ENCODE measurements at regions not wholly inside any gene's neighbourhood (a gene's known extent, or its start where the extent isn't known, plus 50 kb on each side); places are given as distances from the start of the nearest gene placed in this dataset.
"Not testable (repeated sequence)": the region's sequence is repeated elsewhere in the genome, so short reads cannot be mapped to it uniquely, and the experiment has no call there.

DNA sequence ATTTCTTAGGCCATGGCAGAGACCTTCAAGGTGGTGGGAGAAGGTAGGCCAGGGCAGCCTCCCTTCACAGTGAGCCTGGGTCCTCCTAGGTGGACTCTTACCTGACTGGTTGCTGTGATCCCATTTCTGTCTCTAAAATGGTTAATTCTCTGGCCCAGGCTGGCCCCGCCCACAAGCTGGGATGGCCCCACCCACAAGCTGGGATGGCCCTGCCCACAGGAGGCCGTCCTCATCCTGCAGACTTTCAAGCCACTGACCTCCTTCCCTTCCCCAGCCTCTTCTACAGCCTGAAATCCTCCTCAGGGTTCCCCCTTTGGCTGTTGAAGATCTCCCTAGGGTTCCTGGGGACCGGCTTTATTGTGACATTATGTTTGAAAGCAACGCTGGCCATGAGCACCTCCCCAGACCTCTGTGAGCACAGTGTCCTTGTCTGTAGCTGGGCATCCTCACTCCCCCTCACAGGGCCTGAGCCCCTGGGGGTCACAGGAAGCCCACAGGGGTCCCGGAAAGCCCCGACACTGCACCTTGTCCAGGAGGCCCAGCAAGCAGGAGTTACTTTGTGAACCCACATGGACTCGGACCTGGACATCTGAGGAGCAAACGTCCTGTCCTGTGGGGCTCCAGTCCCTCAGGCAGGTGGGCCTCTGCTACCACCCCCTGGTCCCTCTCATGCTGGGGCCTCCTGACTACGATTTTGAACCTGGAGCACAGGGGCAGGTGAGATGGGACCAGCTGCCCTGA, 621.7 kb downstream of the MATN1 start:
- TF ChIP-seq, protein P1, sequence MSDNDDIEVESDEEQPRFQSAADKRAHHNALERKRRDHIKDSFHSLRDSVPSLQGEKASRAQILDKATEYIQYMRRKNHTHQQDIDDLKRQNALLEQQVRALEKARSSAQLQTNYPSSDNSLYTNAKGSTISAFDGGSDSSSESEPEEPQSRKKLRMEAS (IDR thresholded peaks at IDR 0.05; ENCODE audit: low read depth, low read length) = no peak
- TF ChIP-seq, protein P2, sequence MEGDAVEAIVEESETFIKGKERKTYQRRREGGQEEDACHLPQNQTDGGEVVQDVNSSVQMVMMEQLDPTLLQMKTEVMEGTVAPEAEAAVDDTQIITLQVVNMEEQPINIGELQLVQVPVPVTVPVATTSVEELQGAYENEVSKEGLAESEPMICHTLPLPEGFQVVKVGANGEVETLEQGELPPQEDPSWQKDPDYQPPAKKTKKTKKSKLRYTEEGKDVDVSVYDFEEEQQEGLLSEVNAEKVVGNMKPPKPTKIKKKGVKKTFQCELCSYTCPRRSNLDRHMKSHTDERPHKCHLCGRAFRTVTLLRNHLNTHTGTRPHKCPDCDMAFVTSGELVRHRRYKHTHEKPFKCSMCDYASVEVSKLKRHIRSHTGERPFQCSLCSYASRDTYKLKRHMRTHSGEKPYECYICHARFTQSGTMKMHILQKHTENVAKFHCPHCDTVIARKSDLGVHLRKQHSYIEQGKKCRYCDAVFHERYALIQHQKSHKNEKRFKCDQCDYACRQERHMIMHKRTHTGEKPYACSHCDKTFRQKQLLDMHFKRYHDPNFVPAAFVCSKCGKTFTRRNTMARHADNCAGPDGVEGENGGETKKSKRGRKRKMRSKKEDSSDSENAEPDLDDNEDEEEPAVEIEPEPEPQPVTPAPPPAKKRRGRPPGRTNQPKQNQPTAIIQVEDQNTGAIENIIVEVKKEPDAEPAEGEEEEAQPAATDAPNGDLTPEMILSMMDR (IDR thresholded peaks at IDR 0.05; ENCODE audit: low read depth, low read length) = no peak
- no peak for TF ChIP-seq MYC (IDR thresholded peaks at IDR 0.05; ENCODE audit: low read depth, low read length)
- TF ChIP-seq POLR2A (IDR thresholded peaks at IDR 0.05; ENCODE audit: extremely low read depth, insufficient read length) = no peak
- H3K4me3 ChIP-seq (ENCODE audit: low read depth, low read length) = no peak overlapping the region

DNA sequence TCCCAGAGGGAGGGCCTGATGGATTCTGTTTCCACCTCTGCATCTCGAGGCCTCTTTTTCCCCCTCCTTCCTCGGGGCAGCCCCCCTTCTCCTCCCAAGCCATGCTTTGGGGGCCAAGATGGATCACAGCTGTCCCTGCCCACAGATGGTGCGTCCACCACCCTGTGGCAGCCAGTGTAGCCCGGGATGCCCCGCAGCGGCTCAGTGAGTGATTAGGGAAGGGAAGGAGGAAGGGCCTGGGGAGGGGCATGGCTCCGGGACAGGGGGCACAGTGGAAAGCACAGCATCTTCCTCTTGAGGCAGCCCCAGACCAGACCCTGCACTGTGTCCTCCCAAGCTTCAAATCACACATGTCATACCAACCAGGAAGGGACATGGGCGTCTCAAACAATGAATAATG, 622.4 kb downstream of the MATN1 start:
- no peak for DNase-seq (ENCODE audit: low read depth)
- TF ChIP-seq POLR2A (IDR thresholded peaks at IDR 0.05; ENCODE audit: extremely low read depth, insufficient read length) (no peak), MYC (IDR thresholded peaks at IDR 0.05; ENCODE audit: low read depth, low read length) (no peak)
- TF ChIP-seq, protein P1 (IDR thresholded peaks at IDR 0.05; ENCODE audit: low read depth, low read length) = no peak
- TF ChIP-seq, protein P2 (IDR thresholded peaks at IDR 0.05; ENCODE audit: low read depth, low read length) = no peak
- no peak overlapping the region for H3K4me3 ChIP-seq (ENCODE audit: low read depth, low read length)

More for the DNA sequence above, 621.7 kb downstream of the MATN1 start:
- DNase-seq (ENCODE audit: low read depth) = no peak

DNA sequence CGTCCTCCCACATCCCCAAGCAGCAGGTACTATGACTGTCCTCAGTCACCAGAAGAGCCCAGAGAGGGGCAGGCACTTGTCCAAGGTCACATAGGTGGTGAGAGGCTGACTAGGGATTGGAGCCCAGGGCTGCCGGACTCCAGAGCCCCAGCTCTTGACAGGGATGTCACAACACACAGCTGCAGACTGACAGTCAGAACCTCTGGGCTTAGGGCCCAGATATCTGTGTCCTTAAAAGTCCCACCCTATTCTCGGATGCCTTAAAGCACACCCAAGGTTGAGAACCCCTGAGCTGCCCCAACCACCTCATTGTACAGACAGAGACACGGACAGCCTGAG, 622.9 kb downstream of the MATN1 start:
- TF ChIP-seq, protein P1 (IDR thresholded peaks at IDR 0.05; ENCODE audit: low read depth, low read length) = no peak
- TF ChIP-seq POLR2A (IDR thresholded peaks at IDR 0.05; ENCODE audit: extremely low read depth, insufficient read length) = no peak
- no peak for TF ChIP-seq MYC (IDR thresholded peaks at IDR 0.05; ENCODE audit: low read depth, low read length)
- TF ChIP-seq, protein P2 (IDR thresholded peaks at IDR 0.05; ENCODE audit: low read depth, low read length) = no peak
- no peak overlapping the region for H3K4me3 ChIP-seq (ENCODE audit: low read depth, low read length)
- DNase-seq (ENCODE audit: low read depth) = no peak

DNA sequence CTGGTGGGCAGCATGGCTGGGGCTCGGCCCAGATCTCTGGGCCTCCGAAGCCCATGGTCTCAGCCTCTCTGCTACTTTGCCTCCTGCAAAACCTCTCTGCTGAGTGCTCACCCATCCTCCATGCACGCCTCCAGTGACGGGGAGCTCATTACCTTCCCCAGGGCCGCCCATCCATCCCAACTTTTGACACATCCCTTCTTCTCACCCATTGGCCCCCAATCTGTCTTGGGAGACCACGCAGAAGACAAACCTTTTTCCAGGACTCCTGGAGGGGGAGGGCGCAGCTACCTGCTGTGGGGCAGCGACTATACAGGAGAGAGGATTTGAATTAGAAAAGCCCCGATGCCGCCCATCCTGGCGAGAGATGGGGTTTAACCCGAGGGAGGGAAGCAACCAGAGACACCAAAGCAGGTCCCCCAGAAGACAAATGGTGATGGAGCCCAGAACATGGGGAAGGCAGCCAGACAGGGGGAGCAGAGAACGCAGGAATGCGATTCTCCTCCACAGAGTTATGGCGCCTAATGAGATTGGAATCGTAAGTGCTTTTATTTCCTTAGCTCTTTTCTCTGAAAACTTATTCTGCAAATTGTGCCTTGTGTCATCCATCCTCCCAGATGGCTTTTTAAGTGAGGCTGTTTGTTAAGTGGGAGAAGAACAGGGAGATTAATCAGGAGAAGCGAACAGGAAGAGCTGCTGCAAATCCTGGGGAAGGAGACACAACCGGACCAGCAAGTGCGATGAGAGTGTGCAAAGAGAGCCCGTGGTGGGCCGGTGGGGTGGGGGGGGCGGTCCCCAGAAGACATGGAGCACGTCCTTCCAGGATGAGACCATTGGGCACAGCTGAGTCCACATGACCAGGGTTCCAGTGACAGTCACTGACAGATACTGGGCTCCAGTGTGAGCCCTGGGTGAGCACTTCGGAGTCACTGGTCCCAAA, 623.5 kb downstream of the MATN1 start:
- TF ChIP-seq, protein P2 (IDR thresholded peaks at IDR 0.05; ENCODE audit: low read depth, low read length) = no peak
- no peak for TF ChIP-seq POLR2A (IDR thresholded peaks at IDR 0.05; ENCODE audit: extremely low read depth, insufficient read length)
- TF ChIP-seq, protein P1 (IDR thresholded peaks at IDR 0.05; ENCODE audit: low read depth, low read length) = no peak
- no peak for TF ChIP-seq MYC (IDR thresholded peaks at IDR 0.05; ENCODE audit: low read depth, low read length)
- H3K4me3 ChIP-seq (ENCODE audit: low read depth, low read length) = no peak overlapping the region
- DNase-seq (ENCODE audit: low read depth) = no peak

DNA sequence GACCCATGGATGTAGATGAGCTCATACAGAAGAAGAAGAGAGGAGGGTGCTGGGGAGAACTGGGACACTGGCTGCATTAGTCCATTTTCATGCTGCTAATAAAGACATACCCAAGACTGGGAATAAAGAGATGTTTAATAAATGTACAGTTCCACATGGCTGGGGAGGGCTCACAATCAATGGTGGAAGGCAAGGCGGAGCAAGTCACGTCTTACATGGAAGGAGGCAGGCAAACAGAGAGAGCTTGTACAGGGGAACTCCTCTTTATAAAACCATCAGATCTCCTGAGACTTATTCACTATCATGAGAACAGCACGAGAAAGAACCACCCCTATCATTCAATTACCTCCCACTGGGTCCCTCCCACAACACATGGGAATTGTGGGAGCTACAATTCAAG, 625.5 kb downstream of the MATN1 start:
- not testable (repeated sequence) for H3K4me3 ChIP-seq (ENCODE audit: low read depth, low read length); DNase-seq (ENCODE audit: low read depth)

DNA sequence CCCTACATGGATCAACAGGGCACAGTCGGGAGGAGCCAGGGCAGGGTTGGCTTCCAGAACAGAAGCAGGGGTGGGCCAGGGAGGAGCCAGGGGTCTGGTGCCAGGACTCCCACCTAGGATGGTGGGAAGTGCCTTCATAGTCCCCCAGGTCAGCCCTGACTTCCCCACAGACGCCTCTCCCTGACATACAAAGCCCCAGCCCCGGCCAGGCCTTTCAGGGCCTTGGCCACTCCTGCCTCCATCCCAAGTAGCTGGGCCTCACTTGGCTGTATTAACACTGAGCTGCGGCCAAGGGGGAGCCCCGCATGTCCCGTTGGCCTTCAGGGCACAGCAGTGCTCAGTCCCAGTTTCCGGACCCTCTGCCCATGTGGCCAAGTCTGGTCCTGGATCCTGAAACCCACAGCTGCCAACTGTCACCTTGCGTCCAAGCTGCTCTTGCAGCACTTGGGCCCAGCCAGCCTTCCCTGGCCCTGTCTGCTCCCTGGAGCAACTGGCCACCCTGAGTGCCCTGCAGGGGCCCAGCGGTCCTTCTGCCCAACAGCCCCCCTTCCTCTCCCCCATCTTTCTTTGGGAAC, 627.8 kb downstream of the MATN1 start:
- TF ChIP-seq, protein P1 (IDR thresholded peaks at IDR 0.05; ENCODE audit: low read depth, low read length) = no peak
- TF ChIP-seq POLR2A (IDR thresholded peaks at IDR 0.05; ENCODE audit: extremely low read depth, insufficient read length) (no peak), MYC (IDR thresholded peaks at IDR 0.05; ENCODE audit: low read depth, low read length) (no peak)
- TF ChIP-seq, protein P2 (IDR thresholded peaks at IDR 0.05; ENCODE audit: low read depth, low read length) = no peak
- DNase-seq (ENCODE audit: low read depth) = no peak
- no peak overlapping the region for H3K4me3 ChIP-seq (ENCODE audit: low read depth, low read length)

Measured in NB4 (cell line).